ENCODE measurements at regions not wholly inside any gene's neighbourhood (a gene's known extent, or its start where the extent isn't known, plus 50 kb on each side); places are given as distances from the start of the nearest gene placed in this dataset.

DNA sequence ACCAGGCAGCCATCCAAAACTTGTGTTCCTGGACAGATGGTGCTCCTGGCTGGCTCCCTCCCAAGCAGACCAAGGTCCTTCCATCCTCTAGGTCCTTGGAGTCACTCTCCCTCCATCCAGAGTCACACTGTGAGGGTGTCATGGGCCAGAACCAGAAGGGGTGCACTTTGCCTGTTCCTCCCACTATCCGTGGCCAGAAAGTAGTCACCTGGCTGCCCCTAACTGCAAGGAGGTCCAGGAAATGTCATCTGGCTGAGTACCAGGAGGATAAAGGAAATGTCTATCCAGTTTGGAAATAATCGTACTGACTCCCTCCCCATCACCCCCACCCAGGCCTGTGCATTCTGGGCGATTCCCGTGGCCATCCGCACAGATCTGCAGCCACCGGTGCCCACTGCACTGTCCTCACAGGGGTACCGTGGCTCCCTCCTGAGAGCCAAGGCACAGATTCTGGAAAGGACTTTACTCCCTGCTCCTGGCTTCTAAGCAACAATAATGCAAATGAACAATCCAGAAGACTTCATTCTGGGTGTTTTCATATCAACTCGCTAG lies 253.2 kb downstream of the NPHP4 start:
- DNase-seq (ENCODE audit: extremely low read depth, low read depth) = no peak
- TF ChIP-seq, protein P1, sequence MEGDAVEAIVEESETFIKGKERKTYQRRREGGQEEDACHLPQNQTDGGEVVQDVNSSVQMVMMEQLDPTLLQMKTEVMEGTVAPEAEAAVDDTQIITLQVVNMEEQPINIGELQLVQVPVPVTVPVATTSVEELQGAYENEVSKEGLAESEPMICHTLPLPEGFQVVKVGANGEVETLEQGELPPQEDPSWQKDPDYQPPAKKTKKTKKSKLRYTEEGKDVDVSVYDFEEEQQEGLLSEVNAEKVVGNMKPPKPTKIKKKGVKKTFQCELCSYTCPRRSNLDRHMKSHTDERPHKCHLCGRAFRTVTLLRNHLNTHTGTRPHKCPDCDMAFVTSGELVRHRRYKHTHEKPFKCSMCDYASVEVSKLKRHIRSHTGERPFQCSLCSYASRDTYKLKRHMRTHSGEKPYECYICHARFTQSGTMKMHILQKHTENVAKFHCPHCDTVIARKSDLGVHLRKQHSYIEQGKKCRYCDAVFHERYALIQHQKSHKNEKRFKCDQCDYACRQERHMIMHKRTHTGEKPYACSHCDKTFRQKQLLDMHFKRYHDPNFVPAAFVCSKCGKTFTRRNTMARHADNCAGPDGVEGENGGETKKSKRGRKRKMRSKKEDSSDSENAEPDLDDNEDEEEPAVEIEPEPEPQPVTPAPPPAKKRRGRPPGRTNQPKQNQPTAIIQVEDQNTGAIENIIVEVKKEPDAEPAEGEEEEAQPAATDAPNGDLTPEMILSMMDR (IDR thresholded peaks at IDR 0.05; ENCODE audit: low read depth, low read length) = no peak

DNA sequence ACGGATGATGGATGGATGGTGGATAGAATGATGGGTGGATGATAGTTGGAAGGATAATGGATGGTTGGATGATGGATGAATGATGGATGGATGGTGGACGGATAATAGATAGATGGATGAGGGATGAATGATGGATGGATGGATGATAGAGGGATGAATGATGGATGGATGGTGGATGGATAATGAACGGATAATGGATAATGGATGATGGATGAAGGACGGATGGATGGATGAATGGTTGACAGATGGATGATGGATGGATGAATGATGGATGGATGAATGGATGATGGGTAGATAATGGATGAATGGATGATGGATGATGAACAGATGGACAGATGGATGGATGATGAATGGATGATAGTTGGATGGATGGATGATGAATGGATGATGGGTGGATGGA lies 255.1 kb downstream of the NPHP4 start:
- no peak for DNase-seq (ENCODE audit: extremely low read depth, low read depth)
- TF ChIP-seq, protein P1 (IDR thresholded peaks at IDR 0.05; ENCODE audit: low read depth, low read length) = no peak

- DNase-seq (ENCODE audit: extremely low read depth, low read depth) = no peak
- TF ChIP-seq, protein P1 (IDR thresholded peaks at IDR 0.05; ENCODE audit: low read depth, low read length) = no peak
Observed at GRCh38 chr1:5734996-5735395, 257.2 kb downstream of the NPHP4 start.

- DNase-seq (ENCODE audit: extremely low read depth, low read depth) = no peak
- TF ChIP-seq, protein P1 (IDR thresholded peaks at IDR 0.05; ENCODE audit: low read depth, low read length) = no peak
Observed at GRCh38 chr1:5734414-5734813, 257.8 kb downstream of the NPHP4 start.

DNA sequence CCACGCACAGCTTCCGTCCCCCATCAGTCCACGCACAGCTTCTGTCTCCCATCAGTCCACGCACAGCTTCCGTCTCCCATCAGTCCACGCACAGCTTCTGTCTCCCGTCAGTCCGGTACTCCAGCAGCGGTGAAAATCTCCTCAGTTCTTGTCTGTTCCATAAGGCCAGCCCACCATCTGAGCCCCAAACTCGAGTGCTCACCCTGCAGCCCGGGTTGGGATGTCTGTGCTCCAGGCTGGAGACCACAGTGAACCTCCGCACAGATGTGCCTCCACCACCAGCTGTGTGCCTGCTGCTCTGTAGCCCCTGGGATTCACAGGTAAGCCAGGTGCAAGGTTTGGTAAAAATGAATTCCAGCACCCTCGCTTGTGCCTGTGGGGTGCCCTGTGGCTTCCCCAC lies 258.6 kb downstream of the NPHP4 start:
- DNase-seq (ENCODE audit: extremely low read depth, low read depth) = no peak
- TF ChIP-seq, protein P1 (IDR thresholded peaks at IDR 0.05; ENCODE audit: low read depth, low read length) = no peak

DNA sequence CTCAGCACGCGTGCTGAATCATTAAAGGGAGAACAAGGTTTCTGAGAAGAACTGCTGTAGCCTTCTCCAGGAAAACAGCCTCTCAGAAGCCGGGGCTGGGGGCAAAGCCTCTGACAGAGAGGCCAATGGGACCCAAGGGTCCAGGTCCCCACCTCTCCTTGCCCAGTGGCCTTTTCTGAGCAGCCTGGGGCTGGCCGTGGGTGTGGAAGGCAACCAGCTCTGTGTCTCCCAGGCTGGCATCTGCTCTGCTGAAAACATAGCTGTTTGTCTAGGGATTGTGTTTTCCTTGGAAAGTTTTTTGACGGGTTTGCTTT lies 261.2 kb downstream of the NPHP4 start:
- no peak for DNase-seq (ENCODE audit: extremely low read depth, low read depth)
- TF ChIP-seq, protein P1 (IDR thresholded peaks at IDR 0.05; ENCODE audit: low read depth, low read length) = no peak

DNA sequence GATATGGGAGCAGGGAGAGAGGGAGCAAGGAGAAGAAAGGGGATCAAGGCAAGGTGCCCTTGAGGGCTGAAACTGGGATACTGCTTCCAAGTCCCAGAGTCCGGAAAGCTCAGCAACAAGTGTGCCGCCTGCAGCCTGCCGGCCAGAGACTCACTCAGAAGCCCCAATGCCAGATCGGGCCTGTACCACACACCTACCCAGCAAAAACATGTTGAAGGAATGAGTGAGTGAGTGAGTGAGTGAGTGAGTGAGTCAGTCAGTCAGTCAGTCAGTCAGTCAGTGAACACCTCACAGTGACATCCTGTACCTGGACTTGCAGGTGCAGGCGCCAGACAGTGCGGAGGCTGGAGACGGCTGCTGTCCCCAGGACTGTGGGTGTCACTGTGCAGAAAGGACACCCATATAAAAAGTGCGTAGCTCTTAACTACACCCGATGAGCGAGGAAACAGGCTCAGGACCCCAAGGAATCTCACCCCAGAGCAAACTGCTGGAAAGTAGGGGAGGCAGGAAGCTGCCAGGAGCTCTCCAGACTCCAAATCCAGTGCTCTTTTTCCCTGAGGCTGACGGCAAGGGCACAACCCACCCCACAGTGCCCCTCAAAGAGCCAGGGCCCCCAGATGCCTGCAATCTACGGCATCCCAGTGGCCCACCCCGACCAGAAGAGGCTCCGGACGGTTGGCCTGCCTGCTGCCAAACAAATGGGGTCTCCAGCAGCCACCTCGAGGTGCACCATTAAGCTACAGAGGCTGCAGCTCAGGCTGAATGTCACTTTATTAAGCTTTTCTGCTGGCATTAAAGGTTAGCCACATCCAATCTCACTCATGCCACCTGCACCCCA lies 261.7 kb downstream of the NPHP4 start:
- no peak for DNase-seq (ENCODE audit: extremely low read depth, low read depth)
- TF ChIP-seq, protein P1 (IDR thresholded peaks at IDR 0.05; ENCODE audit: low read depth, low read length) = no peak

All from AG09319 (cell line).